Fibroblast of skin of right biceps (primary cell): ENCODE measurements at regions not wholly inside any gene's neighbourhood (a gene's known extent, or its start where the extent isn't known, plus 50 kb on each side); places are given as distances from the start of the nearest gene placed in this dataset.

Experiments
- DNase-seq: peaks from one replicate; pipeline ENCODE4 v3.0.0-alpha.2; 2013

DNA sequence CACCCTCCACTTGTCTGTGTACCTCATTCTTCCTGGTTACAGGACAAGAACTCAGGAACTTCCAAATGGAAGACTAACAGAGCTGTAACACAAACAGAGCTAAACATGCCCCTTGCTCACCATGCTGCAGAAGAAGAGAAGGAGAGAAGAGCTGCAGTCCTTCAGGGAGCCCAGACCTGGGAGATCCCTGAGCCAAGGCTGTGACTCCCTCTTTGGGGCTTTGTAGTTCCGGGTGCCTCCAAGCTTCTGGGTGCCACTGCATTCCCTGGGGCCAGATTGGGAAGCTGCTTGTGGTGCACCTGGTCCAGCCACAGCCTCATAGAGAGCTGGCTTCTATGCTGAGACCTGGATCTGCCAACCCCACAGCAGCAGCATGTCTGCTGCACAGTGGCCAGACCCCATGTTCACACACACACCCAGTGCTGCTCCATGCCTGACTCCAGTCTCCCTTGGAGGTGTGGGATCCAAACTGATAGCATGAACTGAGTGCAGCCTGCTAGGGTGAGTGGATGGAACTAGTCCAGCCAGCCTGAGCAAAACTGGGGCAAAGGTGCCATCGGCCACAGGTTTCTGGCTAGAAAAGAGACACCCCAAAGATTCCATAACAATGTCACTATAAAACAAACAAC, 263.0 kb upstream of the NRIP1 start:
- no peak for DNase-seq

DNA sequence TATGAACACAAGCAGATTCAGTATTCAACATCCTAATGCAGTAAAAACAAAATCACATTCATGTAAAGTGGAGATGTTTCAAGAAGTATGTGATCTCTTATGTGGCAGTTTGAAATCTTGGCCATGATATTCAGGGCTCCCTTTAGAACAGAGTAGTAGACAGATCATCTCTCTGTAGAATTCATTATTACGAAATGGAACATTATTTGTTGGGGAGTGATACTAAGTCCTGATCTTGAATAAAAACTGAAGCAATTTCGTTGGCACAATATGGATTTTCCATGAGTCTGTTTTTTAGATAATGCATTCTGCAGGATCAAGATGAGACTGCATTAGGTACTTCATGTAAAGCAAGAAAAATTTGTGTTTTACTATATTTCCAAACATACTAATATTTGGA, 264.4 kb upstream of the NRIP1 start:
- no peak for DNase-seq

DNA sequence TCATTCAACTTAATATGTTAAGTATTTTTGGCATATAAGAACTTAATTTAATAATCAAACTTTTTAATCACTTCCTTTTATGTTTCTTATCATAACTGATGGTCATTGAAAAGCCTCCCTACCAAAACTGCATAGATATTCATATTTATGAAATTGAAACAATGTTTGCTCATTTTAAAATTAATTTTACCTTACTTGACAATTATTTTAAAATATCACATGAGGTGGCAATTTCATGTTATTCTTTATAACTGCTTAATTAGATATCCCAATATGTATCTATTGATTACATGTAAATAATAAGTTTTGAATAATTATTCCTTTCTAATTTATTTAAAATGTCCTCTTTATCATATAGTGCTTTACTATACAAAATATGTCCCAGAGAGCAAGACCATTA, 266.1 kb upstream of the NRIP1 start:
- no peak for DNase-seq

DNA sequence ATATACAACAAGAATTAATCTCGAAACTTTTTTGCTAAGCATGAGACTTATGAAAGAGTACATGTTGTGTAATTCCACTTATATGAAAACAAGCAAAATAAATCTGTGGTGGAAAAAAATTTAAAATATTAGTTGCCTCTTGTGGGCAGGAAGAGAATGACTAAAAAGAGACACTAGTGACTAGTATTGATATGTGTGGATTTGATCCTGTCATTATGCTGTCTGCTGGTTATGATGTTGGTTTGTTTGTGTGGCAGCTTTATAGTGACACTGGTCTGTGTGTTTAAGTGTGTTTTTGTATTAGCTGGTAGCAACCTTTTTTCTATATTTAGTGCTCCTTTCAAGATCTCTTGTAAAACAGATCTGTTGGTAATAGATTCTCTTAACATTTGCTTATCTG, 267.8 kb upstream of the NRIP1 start:
- no peak for DNase-seq

DNA sequence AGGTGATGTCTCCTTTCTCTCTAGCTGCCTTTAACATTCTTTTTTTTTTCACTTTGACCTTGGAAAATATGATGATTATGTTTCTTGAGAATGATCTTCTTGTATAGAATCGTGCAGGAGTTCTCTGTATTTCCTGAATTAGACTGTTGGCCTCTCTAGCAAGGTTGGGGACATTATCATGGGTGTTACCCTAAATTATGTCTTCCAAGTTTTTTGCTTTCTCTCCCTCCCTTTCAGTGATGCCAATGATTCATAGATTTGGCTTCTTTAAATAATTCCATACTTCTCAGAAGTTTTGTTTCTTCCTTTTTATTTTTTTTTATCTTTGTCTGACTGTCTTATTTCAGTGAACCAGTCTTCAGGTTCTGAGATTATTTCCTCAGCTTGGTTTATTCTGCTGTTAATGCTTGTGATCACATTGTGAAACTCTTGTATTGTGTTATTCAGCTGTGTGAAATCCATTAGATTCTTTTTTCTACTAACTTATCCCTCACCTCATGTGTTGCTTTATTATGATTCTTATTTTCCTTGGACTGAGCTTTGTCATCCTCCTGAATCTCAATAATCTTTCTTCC, 268.4 kb upstream of the NRIP1 start:
- no peak for DNase-seq

DNA sequence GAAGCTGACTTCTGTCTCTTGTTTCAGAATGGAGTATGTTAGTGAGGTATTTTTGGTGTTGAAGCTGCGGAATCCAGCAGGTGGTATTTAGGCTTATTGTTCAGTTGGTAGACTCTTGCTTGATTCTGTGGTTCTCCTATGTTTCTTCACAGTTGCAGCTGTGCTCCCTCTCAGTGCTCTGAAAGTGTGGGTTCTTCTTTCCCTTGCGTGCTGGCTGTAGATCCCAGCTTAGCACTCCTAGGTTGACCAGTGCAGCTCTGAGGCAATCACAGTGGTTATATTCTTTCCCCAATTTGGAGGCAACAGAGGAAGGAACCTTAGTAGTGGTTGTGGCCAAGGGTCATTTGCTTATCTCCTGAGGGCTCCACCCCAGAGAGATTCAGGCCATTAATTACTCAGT, 269.2 kb upstream of the NRIP1 start:
- no peak for DNase-seq

DNA sequence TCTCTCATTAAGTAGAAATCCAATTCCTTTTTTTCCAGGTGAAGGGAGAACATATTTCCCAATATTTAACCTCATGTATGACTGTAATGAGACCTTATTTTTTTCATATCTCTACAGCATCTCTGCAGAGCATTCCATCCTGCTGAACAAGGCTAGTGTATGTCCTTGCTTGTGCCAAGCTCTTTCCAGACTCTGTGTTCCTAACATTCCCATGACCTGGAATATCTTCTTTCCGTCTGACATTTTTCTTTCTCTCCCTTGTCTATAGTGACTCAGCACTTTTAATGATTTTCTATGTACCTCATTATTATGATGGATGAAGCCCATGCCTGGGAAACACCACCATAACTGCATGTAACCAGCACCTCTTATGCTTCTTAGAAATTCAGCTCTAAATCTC, 278.3 kb upstream of the NRIP1 start:
- peak; percentile 76 for DNase-seq

DNA sequence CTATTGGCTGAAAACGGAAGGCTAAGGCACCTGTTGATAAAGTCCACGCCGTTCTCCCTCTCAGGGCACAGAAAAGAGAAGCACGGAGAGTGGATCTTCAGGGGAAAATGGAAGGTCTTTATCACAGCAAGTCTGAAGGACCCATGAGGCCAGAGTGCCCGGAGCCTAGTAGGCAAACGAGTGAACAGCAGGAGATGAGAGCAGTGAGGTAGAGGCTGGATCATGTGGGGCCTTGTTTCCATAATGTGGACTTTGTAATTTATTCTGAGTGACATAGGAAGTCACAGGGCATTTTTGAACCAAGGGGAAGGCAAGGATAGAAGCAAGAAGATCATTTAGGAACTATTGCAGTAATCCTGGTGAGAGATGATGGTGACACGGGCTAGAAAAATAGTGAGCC, 287.2 kb upstream of the NRIP1 start:
- no peak for DNase-seq

DNA sequence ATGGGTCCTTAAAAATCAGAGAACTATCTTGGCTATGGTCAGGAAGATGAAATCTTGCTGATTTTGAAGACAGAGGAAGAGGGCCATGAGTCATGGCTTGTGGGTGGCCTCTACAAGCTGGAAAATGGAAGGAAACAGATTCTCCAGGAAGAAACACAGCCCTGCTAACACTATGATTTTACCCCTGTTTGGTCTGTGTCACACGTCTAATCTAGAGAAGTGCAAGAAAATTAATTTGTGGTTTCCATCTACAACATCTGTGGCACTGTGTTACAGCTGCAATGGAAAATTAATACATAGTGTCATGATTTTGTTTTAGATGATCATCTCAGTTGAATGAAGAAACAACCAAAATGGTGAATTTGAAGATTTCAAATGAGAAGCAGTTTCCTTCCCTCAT, 288.7 kb upstream of the NRIP1 start:
- no peak for DNase-seq

DNA sequence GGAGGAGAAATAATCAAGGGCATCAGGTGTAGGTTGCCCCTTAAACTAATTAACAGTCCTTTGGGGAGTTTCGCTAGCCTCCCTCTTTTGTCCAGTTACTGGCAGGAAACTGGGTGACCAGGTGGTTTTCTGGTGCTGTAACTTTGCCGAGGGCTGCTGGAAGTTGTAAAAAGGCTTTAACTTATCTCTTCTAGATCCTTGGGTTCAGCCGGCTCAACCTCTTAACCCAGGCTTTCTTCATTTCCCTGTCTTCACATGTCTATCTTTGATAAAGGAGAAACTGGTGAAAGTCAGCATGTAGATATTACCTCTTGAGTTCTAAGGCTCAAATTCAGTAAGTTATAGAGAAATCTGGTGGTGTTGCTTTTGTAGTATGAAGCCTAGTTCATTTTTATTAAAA, 289.7 kb upstream of the NRIP1 start:
- no peak for DNase-seq

DNA sequence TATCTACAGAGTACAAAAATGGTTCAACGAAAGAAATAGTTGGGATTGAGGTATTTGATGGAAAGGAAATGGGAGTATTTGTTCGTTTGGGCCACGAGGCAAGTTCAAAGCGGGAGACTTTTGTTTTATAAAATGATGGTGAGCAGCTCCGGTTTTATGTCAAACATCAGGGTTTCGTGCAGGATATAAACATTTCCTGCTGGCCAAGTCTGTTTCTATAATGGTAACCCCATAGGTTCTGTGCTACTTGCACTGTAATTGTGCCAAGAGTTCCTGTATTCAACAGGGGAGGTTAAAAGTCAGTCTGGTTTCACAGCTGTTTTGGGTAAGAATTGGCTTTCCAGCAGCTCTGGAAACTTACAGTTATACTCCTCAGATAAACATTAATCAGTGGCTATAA, 290.3 kb upstream of the NRIP1 start:
- DNase-seq, result no peak

DNA sequence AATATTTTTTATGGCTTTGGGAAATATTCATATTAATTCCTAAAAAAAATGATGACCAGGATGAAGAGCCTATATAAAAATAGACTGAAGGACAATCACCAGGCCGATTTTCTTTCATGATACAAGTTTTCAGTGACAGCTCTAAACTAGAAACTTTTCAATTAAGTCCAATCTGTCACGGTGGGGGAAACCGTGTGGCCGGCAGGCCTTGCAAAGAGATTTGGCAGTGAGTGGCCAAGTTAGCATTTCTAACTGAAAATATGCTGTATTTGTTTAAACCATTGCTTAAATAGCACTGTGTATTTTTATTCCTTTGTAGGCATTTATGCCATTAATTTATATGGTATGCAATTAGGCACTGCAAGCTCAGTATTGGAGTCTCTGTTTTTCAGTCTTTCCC, 294.5 kb upstream of the NRIP1 start:
- no peak for DNase-seq

DNA sequence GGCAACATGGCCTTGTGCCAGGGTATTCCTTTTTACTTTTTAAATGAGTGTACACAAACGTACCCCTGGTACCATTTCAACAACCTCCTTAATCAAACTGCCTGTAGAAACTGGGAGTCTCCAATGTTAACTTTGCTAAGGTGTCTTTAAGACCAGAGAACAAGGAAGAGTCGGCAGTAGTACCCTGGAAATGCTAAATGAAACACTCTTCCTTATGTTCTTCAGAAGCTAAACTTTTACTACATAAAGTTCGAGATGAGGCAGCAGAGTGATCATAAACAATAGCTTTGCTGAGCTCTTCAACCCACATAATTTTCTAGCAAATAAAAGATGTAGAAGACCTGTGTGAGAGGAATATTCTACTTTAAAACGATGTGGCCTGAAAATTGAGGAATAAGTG, 297.7 kb upstream of the NRIP1 start:
- no peak for DNase-seq

DNA sequence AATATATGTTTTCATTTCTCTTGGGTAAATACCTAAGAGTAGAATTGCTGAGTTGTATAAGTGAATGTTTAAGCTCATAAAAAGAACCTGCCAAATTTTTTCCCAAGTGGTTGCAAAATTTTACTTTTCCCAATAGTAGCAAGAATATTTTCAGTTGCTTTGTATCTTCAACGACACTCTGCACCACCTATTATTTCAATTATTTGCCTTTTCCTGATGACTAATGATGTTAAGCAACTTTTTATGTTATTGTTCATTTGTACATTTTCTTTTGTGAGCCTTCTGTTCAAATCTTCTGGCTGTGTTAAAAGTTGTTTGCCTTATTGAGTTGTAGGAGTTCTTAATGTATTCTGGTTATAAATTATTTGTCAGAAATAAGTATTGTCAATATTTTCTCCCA, 299.1 kb upstream of the NRIP1 start:
- DNase-seq, result no peak

DNA sequence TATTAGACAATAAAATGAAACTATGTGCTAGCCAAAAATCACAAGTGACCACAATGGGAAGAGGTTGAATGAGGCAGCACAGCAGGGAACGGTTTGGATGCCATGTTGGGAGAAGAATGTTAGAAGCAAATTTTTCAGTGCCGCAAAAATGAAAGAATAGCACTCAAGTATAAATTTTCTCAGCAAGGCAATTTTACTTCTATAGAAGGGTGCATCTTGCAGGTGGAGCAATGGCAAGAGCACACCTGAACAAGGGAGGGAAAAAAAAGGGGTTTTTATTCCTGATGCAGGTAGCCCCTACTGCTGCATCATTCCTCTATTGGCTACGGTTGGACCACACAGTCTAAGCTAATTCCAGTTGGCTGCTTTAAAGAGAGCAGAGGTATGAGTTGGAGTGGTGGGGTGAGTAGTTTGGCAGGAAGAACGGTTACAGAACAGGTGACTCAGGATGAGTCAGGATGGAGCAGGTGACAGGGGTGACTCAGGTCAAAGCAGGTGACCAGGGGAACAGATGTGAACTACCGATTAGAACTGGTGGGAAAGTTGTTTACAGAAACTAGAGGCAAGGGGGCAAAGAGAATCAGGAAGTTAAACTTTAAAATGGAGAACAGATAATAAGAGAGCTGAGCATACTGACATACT, 301.1 kb upstream of the NRIP1 start:
- DNase-seq, result no peak

DNA sequence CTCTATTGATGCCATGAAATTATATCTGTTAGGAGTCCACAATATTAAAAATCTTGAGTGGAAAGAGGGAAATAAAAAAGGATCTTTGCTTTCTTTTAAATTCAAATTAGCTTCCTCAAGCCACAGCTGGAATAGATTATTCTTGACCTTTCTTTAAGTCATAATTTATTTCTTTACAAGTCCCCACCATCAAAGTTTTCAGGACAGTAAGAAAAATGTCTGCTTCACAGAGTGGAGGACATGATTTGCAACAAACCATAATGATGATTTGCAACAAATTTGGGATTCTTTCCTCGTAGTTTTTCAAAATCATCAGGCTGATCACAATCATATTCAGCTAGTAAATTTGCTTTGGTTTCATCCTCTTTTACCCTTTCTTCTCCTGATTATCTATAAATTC, 301.8 kb upstream of the NRIP1 start:
- no peak for DNase-seq

DNA sequence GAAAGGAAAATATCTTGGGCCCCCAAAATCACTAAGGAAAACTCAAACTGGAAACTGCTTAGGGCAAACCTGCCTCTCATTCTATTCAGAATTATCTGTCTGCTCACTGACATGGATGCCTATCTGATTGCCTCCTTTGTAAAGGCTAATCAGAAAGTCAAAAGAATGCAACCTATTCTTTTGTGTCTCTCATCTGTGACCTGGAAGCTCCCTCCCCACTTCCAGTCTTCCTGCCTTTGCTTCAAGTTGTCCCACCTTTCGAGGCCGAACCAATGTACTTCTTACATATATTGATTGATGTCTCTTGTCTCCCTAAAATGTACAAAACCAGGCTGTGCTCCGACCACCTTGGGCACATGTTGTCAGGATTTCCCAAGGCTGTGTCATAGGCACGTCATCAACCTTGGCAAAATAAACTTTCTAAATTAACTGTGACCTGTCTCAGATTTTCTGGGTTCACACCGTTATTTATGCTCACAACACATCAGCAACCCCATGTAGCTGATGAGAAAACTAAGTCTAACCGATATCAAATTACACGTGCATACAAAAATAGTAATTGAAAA, 302.3 kb upstream of the NRIP1 start:
- no peak for DNase-seq

DNA sequence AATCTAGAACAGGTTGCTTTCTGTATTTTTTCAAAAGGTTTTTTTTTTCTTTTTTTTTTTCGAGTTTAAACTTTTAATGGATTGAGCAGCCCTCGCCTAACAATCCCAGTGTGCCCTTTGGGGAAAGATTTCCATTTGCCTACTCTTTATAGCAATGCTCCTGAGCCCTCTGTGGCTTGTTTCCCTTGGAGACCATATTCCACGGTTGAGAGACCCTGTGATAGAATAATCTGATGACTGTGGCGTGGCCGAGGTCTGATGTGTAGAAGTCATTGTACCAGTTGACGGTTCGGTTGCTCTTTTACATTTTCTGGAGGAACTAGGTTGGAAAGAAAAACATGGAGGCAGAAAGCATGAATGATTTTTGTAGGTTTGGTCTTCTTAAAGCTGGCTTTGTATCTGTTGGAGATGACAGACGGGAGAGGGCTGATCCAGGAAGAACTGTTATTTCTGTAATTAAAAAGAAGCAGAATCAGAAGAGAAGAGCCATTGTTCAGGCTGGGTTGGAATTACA, 305.7 kb upstream of the NRIP1 start:
- DNase-seq, result no peak

DNA sequence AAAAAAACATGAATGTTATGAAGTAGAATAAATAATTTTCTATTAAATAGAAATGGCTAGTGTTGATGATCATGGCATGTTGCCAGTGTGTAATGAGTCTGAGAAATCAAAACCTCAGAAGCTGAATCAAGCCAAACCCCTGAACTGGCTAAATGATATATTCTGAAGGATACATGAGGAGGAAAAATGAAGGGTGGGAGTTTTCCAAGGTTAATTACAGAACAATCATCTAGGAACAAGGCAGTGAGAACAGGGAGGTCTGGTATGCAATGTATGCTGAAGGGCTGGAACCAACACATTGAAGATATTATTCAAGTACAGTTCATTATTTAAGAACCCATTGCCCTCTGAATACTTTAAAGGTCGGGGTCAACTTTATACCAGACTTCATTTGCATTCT, 309.1 kb upstream of the NRIP1 start:
- no peak for DNase-seq

DNA sequence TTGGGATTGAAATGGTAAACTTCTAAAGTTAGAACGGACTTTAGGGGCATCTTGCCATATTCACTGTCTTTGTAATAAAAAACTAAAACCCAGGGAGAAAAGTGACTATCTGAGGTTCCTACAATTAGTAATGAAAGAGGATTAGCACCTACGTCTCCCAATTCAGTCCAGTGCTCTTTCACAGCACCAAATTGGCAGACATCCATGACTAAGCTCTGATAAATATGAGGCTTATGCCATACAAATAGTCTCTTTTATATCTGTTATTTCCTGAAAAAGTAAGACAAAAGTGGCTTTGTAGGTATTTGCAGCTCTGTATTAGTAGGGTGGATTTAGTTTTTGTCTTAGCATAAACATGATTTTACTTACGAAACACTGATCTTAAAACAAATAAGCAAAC, 315.0 kb upstream of the NRIP1 start:
- no peak for DNase-seq

DNA sequence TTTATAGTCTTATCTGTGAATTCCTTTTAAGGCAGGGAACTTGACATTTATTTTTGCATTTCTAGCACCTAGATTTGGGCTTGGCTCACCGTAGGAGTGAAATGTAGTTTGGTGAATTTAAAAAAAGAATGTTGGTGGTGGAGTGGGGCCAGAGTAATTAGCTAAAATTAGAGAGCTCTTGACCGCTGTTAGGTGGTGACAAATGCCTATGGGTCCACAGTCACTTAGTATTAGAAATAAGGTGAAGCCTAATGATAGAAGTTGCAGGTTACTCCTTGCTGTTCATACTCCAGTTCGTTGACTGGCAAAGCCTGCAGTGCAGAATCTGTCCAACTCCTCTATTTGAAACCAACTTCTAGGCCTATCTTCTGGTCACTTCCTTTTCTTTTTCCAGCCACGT, 318.8 kb upstream of the NRIP1 start:
- DNase-seq, result no peak

DNA sequence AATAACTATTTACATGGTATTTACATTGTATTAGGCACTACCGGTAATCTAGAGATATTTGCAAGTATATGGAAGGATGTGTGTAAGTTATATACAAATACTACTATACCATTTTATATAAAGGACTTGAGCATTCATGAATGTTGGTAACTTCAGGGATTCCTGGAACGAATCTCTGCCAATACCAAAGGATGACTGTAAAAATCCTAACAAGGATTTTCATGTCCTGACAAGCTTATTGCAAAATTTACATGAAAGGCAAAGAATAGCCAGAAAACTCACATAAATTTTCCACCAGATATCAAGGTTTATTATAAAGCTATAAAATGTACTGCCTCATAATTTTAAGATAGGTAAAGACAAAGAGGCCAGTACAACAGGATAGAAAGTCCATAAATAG, 325.2 kb upstream of the NRIP1 start:
- no peak for DNase-seq

DNA sequence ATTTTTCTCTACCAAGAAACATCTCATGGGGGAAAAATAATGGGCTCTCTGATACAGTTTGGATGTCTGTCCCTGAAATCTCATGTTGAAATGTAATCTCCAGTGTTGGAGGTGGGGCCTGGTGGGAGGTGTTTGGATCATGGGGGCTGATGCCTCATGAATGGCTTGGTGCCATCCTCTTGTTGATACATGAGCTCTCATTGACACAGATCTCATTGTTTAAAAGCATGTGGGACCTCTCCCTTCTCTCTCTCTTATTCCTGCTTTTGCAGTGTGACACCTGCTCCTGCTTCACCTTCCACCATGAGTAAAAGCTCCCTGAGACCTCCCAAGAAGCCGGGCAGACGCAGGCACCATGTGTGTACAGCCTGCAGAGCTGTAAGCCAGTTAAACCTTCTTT, 332.5 kb upstream of the NRIP1 start:
- DNase-seq, result no peak

DNA sequence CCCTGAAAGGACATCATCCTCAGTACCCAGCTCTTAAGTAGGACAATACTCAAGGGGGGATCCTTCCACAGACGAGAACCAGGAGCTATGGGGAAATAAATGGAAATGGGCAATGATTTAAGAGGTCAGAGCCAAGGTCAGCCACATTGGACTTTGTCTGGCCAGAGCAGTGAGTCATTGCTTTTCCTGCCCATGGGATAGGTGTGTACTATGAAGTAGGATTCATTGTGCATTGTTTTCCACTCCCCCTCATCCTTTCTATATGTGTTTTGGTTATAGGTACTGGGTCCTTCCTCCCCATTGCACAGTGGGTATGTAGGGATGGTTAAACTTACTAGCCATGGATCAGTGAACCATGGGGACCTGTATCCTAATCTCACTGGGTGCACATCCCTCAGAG, 328.9 kb upstream of the USP25 start:
- no peak for DNase-seq

DNA sequence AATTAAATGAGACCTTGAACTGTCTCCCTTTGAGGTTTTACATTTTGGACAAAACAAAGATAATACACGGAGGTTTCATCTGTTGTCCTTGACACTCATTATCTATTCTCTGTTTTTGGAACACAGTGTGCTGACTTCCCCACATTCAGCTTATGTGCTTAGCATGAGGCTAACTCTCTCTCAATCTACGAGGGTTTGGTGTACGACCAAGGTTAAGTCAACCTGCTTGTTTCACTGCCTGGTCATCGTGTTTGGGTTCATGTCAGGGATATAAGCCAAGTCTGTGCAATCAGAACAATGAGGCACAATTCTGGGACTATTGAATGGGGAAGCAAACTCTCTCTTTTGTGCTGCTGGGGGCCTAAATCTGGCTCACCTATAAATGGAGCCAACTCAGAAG, 328.5 kb upstream of the USP25 start:
- DNase-seq, result no peak
